ENCODE measurements at regions not wholly inside any gene's neighbourhood (a gene's known extent, or its start where the extent isn't known, plus 50 kb on each side); places are given as distances from the start of the nearest gene placed in this dataset.
"Not testable (repeated sequence)": the region's sequence is repeated elsewhere in the genome, so short reads cannot be mapped to it uniquely, and the experiment has no call there.

- no peak for DNase-seq (ENCODE audit: insufficient read length)
- no peak for TF ChIP-seq TAF1 (IDR thresholded peaks at IDR 0.05; ENCODE audit: borderline replicate concordance, low read depth, low read length)
- TF ChIP-seq POLR2AphosphoS5 (IDR thresholded peaks at IDR 0.05; ENCODE audit: low read depth, low read length): no peak
- no peak for FAIRE-seq
These were observed 232.0 kb upstream of the PLXNA2 start for GRCh38 chr1:208475951-208476845.

- no peak for FAIRE-seq
- TF ChIP-seq TAF1 (IDR thresholded peaks at IDR 0.05; ENCODE audit: borderline replicate concordance, low read depth, low read length) (no peak), POLR2AphosphoS5 (IDR thresholded peaks at IDR 0.05; ENCODE audit: low read depth, low read length) (no peak), POLR2A (IDR thresholded peaks at IDR 0.05; ENCODE audit: low read depth, low read length) (no peak)
- DNase-seq (ENCODE audit: insufficient read length): no peak
These were observed 232.6 kb upstream of the PLXNA2 start for GRCh38 chr1:208476846-208477170.

GRCh38 chr1:208479435-208479834, 235.3 kb upstream of the PLXNA2 start:
- FAIRE-seq: no peak
- TF ChIP-seq TAF1 (IDR thresholded peaks at IDR 0.05; ENCODE audit: borderline replicate concordance, low read depth, low read length): no peak
- no peak for TF ChIP-seq POLR2A (IDR thresholded peaks at IDR 0.05; ENCODE audit: low read depth, low read length)
- TF ChIP-seq POLR2AphosphoS5 (IDR thresholded peaks at IDR 0.05; ENCODE audit: low read depth, low read length): no peak
- DNase-seq (ENCODE audit: insufficient read length): no peak

GRCh38 chr1:208485512-208485911, 241.3 kb upstream of the PLXNA2 start:
- TF ChIP-seq POLR2A (IDR thresholded peaks at IDR 0.05; ENCODE audit: low read depth, low read length): no peak
- no peak for TF ChIP-seq POLR2AphosphoS5 (IDR thresholded peaks at IDR 0.05; ENCODE audit: low read depth, low read length)
- no peak for TF ChIP-seq TAF1 (IDR thresholded peaks at IDR 0.05; ENCODE audit: borderline replicate concordance, low read depth, low read length)
- DNase-seq (ENCODE audit: insufficient read length): no peak
- no peak for FAIRE-seq

GRCh38 chr1:208486677-208487076, 242.5 kb upstream of the PLXNA2 start:
- DNase-seq (ENCODE audit: insufficient read length) (no peak), FAIRE-seq (peak; percentile 27)
- TF ChIP-seq TAF1 (IDR thresholded peaks at IDR 0.05; ENCODE audit: borderline replicate concordance, low read depth, low read length): no peak

GRCh38 chr1:208488432-208488831, 244.2 kb upstream of the PLXNA2 start:
- not testable (repeated sequence) for FAIRE-seq; DNase-seq (ENCODE audit: insufficient read length)

- DNase-seq (ENCODE audit: insufficient read length): no peak
- no peak for TF ChIP-seq TAF1 (IDR thresholded peaks at IDR 0.05; ENCODE audit: borderline replicate concordance, low read depth, low read length)
- no peak for TF ChIP-seq POLR2AphosphoS5 (IDR thresholded peaks at IDR 0.05; ENCODE audit: low read depth, low read length)
- no peak for TF ChIP-seq POLR2A (IDR thresholded peaks at IDR 0.05; ENCODE audit: low read depth, low read length)
- FAIRE-seq: no peak
These were observed 252.5 kb upstream of the PLXNA2 start for GRCh38 chr1:208496467-208497371.

GRCh38 chr1:208497866-208498541, 253.8 kb upstream of the PLXNA2 start:
- no peak for TF ChIP-seq POLR2A (IDR thresholded peaks at IDR 0.05; ENCODE audit: low read depth, low read length)
- TF ChIP-seq POLR2AphosphoS5 (IDR thresholded peaks at IDR 0.05; ENCODE audit: low read depth, low read length): no peak
- no peak for TF ChIP-seq TAF1 (IDR thresholded peaks at IDR 0.05; ENCODE audit: borderline replicate concordance, low read depth, low read length)
- DNase-seq (ENCODE audit: insufficient read length) (no peak), FAIRE-seq (no peak)

GRCh38 chr1:208499026-208499425, 254.8 kb upstream of the PLXNA2 start:
- TF ChIP-seq POLR2A (IDR thresholded peaks at IDR 0.05; ENCODE audit: low read depth, low read length): no peak
- DNase-seq (ENCODE audit: insufficient read length) (no peak), FAIRE-seq (no peak)

GRCh38 chr1:208499601-208500000, 255.4 kb upstream of the PLXNA2 start:
- FAIRE-seq (no peak), DNase-seq (ENCODE audit: insufficient read length) (no peak)
- TF ChIP-seq POLR2AphosphoS5 (IDR thresholded peaks at IDR 0.05; ENCODE audit: low read depth, low read length) (no peak), POLR2A (IDR thresholded peaks at IDR 0.05; ENCODE audit: low read depth, low read length) (no peak), TAF1 (IDR thresholded peaks at IDR 0.05; ENCODE audit: borderline replicate concordance, low read depth, low read length) (no peak)

- TF ChIP-seq POLR2A (IDR thresholded peaks at IDR 0.05; ENCODE audit: low read depth, low read length) (no peak), TAF1 (IDR thresholded peaks at IDR 0.05; ENCODE audit: borderline replicate concordance, low read depth, low read length) (no peak), POLR2AphosphoS5 (IDR thresholded peaks at IDR 0.05; ENCODE audit: low read depth, low read length) (no peak)
- FAIRE-seq: no peak
- DNase-seq (ENCODE audit: insufficient read length): no peak
These were observed 256.2 kb upstream of the PLXNA2 start for GRCh38 chr1:208500375-208500774.

- TF ChIP-seq POLR2AphosphoS5 (IDR thresholded peaks at IDR 0.05; ENCODE audit: low read depth, low read length): no peak
- TF ChIP-seq POLR2A (IDR thresholded peaks at IDR 0.05; ENCODE audit: low read depth, low read length): no peak
- TF ChIP-seq TAF1 (IDR thresholded peaks at IDR 0.05; ENCODE audit: borderline replicate concordance, low read depth, low read length): no peak
- DNase-seq (ENCODE audit: insufficient read length) (no peak), FAIRE-seq (no peak)
These were observed 257.4 kb upstream of the PLXNA2 start for GRCh38 chr1:208501542-208501941.

All from GM12892 (cell line).